ENCODE measurements at regions not wholly inside any gene's neighbourhood (a gene's known extent, or its start where the extent isn't known, plus 50 kb on each side); places are given as distances from the start of the nearest gene placed in this dataset.

GRCh38 chr1:106978477-106979322 lies 77.8 kb upstream of the PRMT6 start:
- WGBS (ENCODE audit: extremely low coverage, insufficient read length, low lambda C conversion rate): no CpG with 5 or more reads among the region's 3 CpGs
- no peaks in the 10 kb centered on the region for H3K4me1 ChIP-seq (ENCODE audit: insufficient read depth, low read length)
- Mint-ChIP-seq H3K27me3 (ENCODE audit: low read depth) (no peaks in the 10 kb centered on the region), H3K36me3 (ENCODE audit: insufficient read depth in 1 of 3, low read depth in 3 of 3) (peaks cover 0 to 9% (median 5%) of the 10 kb centered on the region in 3 experiments; a peak in 4 of 7 replicates), H3K9me3 (peaks cover 5 to 9% of the 10 kb centered on the region in 2 experiments; a peak in 3 of 5 replicates), H3K27ac (no peak overlapping the region), H3K4me1 (peaks cover 5 to 10% of the 10 kb centered on the region in 2 experiments), H3K4me3 (no peak overlapping the region)
- H2AFZ ChIP-seq (ENCODE audit: low read length): no peak overlapping the region
- H3K23me2 ChIP-seq (ENCODE audit: insufficient read length, low read depth, low read length, poor library complexity, severe bottlenecking): no peaks in the 10 kb centered on the region
- H3K27me3 ChIP-seq (ENCODE audit: insufficient read depth, low read length): no peaks in the 10 kb centered on the region
- no peak overlapping the region for H3K4me2 ChIP-seq (ENCODE audit: insufficient read depth, insufficient read length, low read length)
- H2BK15ac ChIP-seq (ENCODE audit: low read depth, low read length): no peak overlapping the region
- no peaks in the 10 kb centered on the region for H3K9me3 ChIP-seq (ENCODE audit: control insufficient read depth, low read depth, low read length)
- no peak overlapping the region for H3K23ac ChIP-seq (ENCODE audit: insufficient read length, low read depth, low read length)
- H3K4ac ChIP-seq (ENCODE audit: low read depth, low read length): no peak overlapping the region
- H3K79me2 ChIP-seq (ENCODE audit: insufficient read depth, low read length): no peaks in the 10 kb centered on the region
- no peak overlapping the region for H3K14ac ChIP-seq (ENCODE audit: insufficient read depth, low read length)
- H2BK12ac ChIP-seq (ENCODE audit: insufficient read length, low read depth, low read length): no peak overlapping the region
- no peak overlapping the region for H3K56ac ChIP-seq (ENCODE audit: insufficient read length, low read depth, low read length)
- no peak overlapping the region for H2AK5ac ChIP-seq (ENCODE audit: insufficient read length, low read length)
- no peak overlapping the region for H4K5ac ChIP-seq (ENCODE audit: insufficient read length, low read depth, low read length)
- TF ChIP-seq, protein P1, sequence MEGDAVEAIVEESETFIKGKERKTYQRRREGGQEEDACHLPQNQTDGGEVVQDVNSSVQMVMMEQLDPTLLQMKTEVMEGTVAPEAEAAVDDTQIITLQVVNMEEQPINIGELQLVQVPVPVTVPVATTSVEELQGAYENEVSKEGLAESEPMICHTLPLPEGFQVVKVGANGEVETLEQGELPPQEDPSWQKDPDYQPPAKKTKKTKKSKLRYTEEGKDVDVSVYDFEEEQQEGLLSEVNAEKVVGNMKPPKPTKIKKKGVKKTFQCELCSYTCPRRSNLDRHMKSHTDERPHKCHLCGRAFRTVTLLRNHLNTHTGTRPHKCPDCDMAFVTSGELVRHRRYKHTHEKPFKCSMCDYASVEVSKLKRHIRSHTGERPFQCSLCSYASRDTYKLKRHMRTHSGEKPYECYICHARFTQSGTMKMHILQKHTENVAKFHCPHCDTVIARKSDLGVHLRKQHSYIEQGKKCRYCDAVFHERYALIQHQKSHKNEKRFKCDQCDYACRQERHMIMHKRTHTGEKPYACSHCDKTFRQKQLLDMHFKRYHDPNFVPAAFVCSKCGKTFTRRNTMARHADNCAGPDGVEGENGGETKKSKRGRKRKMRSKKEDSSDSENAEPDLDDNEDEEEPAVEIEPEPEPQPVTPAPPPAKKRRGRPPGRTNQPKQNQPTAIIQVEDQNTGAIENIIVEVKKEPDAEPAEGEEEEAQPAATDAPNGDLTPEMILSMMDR (conservative IDR thresholded peaks at IDR 0.05): no peak
- H2BK20ac ChIP-seq (ENCODE audit: low read depth, low read length, poor library complexity, severe bottlenecking): no peak overlapping the region
- no peak for DNase-seq
- H2BK5ac ChIP-seq (ENCODE audit: insufficient read length, low read length): no peak overlapping the region
- H2BK120ac ChIP-seq (ENCODE audit: low read depth, low read length, poor library complexity, severe bottlenecking): no peak overlapping the region
- no peak overlapping the region for H4K91ac ChIP-seq (ENCODE audit: insufficient read length, low read depth, low read length)
- H3K9ac ChIP-seq (ENCODE audit: extremely low read depth, insufficient read length, low read length): no peak overlapping the region
- H3K27ac ChIP-seq (ENCODE audit: insufficient read length, low read depth, low read length): no peak overlapping the region
- no peak overlapping the region for H3T11ph ChIP-seq (ENCODE audit: low read length)
- H3K18ac ChIP-seq (ENCODE audit: insufficient read length, low read depth, low read length): no peak overlapping the region
- no peak overlapping the region for H4K8ac ChIP-seq (replicated peaks; ENCODE audit: insufficient read length, low read depth, low read length)
- no peaks in the 10 kb centered on the region for H3K79me1 ChIP-seq (ENCODE audit: insufficient read depth, low read depth, low read length, poor library complexity, severe bottlenecking)
- H4K20me1 ChIP-seq (ENCODE audit: control insufficient read depth, insufficient read depth, insufficient read length): no peaks in the 10 kb centered on the region

All from H9 (cell line).